ENCODE measurements at regions not wholly inside any gene's neighbourhood (a gene's known extent, or its start where the extent isn't known, plus 50 kb on each side); places are given as distances from the start of the nearest gene placed in this dataset.

DNA sequence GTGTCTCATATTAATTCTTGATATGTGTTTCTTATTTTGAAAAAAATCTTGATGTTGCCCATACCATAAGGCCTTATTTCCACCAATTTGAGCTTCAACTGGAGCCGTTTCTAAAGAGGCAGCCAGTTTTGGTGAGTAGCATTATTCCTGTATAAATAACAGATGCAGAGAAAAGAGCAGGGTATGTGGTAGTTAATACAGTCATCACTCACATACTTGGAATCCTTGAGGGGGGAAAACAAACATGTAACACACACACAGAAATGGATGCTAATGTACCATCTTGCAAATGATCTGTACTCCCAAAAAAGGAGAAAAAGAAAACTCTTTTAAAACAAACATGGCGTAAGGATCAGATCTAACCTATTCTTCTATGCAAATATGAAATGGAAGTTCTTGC, 389.7 kb downstream of the GPM6A start:
- TF ChIP-seq EZH2 (IDR thresholded peaks at IDR 0.05) (no peak), POLR2AphosphoS5 (IDR thresholded peaks at IDR 0.05; ENCODE audit: borderline replicate concordance, low read depth, low read length) (no peak), FOXP2 (optimal IDR thresholded peaks at IDR 0.05; ENCODE audit: control extremely low read depth, extremely low read length, insufficient read depth) (no peak)

Data from SK-N-MC (cell line).